Tibial nerve (tissue), 3 donors: ENCODE measurements at regions not wholly inside any gene's neighbourhood (a gene's known extent, or its start where the extent isn't known, plus 50 kb on each side); places are given as distances from the start of the nearest gene placed in this dataset.

Source experiments
- POLR2A ChIP-seq, 2 donors: fragments of 450-650 bp; IDR thresholded peaks; one replicate each; pipeline ENCODE4 v1.6.1; 2017; ENCODE audit warnings: antibody characterized with exemption in 2 of 2, mild to moderate bottlenecking in 2 of 2, moderate library complexity in 2 of 2
- TF ChIP-seq, protein P1 (sequence below), 5 experiments: fragments of 200-600 bp in 3 of 5; fragments of 450-650 bp in 2 of 5; sonication (generic) in 3 of 5; IDR thresholded peaks; one replicate each; pipeline ENCODE4 v1.5.1; 2016 to 2019; ENCODE audit warnings: antibody characterized with exemption in 5 of 5, mild to moderate bottlenecking in 3 of 5, moderate library complexity in 2 of 5

DNA sequence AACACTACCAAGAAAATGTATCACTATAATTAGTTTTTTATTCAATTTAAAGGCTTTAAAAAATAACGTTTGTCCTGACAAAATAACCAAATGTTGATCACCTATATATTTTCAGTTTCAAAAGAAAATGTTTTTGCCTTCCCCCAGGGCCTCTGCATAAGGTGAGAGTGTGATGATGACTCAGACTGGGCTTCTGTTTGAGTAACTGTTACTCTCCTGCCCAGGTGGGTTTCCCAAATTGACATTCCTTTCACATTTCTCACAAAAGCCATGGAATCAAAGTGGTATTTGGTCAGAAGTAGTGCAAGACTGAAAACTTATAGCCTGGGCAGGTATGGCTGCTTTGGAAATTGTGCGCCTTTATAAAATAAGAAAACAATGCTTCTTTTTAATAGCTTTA, 180.6 kb downstream of the COG6 start:
- TF ChIP-seq, protein P1, sequence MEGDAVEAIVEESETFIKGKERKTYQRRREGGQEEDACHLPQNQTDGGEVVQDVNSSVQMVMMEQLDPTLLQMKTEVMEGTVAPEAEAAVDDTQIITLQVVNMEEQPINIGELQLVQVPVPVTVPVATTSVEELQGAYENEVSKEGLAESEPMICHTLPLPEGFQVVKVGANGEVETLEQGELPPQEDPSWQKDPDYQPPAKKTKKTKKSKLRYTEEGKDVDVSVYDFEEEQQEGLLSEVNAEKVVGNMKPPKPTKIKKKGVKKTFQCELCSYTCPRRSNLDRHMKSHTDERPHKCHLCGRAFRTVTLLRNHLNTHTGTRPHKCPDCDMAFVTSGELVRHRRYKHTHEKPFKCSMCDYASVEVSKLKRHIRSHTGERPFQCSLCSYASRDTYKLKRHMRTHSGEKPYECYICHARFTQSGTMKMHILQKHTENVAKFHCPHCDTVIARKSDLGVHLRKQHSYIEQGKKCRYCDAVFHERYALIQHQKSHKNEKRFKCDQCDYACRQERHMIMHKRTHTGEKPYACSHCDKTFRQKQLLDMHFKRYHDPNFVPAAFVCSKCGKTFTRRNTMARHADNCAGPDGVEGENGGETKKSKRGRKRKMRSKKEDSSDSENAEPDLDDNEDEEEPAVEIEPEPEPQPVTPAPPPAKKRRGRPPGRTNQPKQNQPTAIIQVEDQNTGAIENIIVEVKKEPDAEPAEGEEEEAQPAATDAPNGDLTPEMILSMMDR (IDR thresholded peaks at IDR 0.05) = no peak
- TF ChIP-seq POLR2A (IDR thresholded peaks at IDR 0.05) = no peak
